HG02642 (cell line): ENCODE measurements at regions not wholly inside any gene's neighbourhood (a gene's known extent, or its start where the extent isn't known, plus 50 kb on each side); places are given as distances from the start of the nearest gene placed in this dataset.
"Not testable (repeated sequence)": the region's sequence is repeated elsewhere in the genome, so short reads cannot be mapped to it uniquely, and the experiment has no call there.

ENCODE experiments used
- ATAC-seq: cut with Tn5 transposase; IDR thresholded peaks from one replicate; pipeline ENCODE4 v1.9.1; 2021; ENCODE audit warnings: mild to moderate bottlenecking; ENCODE audit not compliant: unreplicated experiment, poor library complexity

DNA sequence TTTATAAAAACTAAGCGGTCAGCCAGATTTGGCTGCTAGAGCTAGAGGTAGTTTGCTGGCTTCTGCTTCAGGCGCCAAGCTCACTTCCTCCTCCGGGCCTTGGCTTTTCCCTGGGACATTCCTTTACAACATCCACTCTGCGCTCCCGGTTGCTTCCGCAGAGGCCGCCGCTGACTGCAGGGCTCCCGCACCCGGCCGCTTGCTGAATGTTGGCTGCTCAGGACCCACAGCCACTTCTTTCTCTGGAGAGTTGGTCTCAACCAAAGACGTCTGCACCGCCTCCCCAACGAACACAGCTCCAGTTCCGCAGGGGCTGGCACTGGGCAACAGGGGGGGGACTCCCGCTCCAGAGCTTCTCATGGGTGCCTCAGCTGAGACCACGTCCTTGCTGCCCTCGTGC is 282.8 kb downstream of the TFAP2C start:
- no peak for ATAC-seq

DNA sequence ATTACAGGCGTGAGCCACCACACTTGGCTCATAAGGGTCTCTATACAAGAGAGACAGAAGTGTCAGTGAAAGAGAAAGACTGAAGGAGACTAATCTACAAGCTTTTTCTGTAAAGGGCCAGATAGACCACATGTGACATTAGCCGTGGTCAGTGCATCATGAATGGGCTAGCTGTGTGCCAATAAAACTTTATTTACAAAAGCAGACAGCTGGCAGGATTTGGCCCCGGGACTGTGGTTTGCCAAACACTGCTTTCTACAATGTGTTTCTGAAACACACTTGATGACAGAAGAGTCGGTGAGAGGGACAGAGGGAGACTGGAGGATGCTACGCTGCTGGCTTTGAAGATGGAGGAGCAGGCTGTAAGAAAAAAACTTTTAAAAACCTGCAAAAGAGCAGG is 285.4 kb downstream of the TFAP2C start:
- no peak for ATAC-seq

DNA sequence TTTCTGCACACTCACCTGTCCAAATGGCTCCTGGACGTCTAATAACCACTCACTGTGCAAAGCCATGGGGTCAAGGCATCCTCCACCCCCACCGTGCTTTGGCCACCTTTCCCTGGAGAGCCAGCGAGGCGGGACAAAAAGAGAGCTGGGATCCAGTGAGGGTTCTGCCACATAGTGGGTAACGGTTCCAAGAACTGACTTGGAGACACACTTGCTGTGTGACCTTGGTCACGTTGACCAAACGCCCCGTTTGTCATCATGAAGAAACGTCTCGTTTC is 287.2 kb downstream of the TFAP2C start:
- ATAC-seq: no peak

DNA sequence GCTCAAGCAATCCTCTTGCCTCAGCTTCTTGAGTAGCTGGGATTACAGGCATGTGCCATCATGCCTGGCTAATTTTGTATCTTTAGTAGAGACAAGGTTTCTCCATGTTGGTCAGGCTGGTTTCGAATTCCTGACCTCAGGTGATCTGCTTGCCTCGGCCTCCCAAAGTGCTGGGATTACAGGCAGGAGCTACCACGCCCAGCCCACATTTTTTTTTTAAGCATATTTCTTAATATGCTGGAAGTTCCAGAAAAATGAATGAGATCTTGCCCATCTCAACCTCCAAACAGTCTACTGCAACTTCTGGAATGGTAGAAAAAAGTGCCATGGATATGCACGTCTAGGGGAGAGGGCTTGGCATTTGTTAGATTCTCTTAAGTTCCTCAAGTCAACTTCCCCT is 290.9 kb downstream of the TFAP2C start:
- not testable (repeated sequence) for ATAC-seq

DNA sequence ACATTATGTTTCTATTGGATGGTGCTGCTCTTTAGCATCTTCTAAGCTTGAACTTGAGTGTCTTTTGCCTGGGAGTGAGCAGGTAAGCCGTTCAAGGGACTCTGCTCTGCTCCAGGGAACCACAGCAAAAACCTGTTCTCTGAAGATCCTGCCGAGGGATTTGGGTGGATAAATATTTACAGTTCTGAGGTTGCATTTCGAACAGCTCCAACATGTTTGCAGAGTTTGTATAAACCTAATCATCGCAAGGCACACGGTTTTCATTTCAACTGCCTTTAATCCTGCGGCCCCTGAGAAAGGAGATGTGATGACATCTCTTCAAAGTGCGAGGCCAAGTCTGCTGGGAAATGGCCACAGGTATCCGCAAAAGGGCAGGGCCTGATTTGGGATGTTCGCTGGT is 293.4 kb downstream of the TFAP2C start:
- no peak for ATAC-seq

DNA sequence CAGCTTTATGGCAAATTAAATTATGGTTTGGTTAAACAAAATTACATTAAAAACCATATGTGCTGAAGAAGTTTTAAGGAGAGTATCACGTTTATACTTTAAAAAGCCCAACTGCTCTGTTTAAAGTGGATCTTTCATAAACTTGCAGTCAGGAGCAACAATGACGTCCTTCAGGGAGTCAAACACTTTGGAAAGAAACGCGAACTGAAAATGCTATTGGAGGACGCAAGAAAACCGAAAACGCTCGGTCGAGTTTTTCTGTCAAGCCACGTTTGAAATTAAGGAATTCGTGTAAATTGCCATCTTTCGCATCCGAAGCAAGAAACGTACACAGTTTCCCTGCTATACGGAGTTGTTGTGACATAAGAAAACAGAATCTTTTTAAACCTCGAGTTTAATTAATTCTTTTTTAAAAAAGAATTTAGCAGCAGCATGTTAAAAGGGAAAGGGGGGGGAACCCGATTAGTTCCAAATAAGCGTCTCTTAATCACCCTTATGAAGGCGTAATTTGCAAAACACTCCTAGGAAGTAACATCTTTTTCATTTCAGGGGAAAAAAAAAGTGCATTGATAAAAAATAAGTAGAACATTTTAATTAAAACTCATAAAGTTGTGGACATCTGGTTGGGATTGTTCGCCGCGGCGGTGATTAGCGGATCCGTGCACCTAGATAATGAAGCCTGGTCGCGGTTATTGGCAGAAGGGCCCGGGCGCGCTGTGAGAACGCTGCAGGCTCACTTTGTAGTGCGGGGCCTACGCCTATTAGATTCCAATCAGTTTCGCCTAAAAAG is 295.4 kb downstream of the TFAP2C start:
- ATAC-seq: no peak

DNA sequence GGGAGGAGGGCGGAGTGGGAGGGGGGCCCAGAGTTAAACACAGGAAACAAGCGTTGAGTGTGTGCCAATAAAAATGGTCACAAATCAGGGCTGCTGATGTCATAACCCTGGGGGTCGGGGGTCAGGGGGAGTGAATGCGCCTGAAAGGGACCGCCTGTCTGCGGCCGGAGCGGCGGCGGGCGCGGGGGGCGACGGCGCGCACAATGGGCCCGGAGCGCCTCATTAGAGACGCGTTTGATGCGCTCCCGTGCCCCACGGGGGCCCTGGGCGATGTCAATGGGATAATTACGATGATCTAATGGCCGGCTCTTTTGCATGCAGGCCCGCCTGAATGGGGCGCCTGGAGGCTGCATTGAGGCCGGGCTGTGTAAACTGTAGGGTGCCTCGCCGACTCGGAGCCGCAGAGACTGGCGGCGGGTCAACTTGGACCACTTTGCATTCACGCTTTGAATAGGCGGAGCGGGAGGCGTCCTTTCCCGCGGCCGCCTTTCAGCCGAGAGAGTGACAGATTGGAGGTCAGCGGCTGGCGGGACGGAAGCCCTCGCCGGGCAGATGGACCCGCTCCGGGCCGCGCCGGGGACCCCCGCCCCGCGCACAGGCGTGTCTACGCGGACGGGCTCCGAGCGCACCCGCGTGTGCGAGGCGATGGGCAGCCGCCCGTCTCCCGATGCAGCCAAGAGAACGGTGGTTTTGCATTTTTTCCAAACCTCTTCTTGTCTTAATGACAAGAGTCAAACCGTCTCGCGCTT is 296.1 kb downstream of the TFAP2C start:
- no peak for ATAC-seq

DNA sequence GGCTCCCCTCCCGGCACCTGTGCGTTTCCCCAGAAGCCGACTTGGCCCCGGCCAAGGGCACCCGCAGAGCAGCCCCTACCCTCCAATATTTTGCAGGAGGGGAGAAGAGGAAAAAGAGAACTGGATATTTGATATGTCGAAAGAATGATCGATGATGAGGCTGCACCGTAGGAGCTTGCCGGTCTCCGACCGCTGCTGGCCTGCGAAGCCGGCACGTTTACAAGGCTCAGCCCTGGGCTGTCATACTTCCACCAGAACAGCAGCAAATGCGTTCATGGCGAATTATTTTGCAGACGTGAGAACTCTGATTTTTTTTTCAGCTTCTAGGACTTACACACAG is 296.7 kb downstream of the TFAP2C start:
- no peak for ATAC-seq

DNA sequence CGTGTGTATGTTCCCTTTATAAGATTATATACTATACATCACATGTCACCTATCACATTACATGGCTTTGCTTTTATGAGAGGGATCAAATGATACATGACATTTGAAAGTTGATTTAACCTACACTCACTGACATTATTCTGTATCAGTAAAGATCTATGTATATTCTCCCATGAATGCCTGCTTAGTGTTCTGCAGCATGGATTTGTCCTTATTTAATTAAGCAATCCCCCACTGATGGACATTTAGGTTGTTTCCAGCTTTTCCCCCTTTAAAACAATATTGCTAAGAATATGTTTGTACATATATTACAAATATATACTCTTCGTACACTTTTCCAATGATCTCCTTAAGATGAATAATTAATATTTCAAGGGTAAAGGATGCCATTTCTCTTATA is 297.4 kb downstream of the TFAP2C start:
- ATAC-seq: no peak

DNA sequence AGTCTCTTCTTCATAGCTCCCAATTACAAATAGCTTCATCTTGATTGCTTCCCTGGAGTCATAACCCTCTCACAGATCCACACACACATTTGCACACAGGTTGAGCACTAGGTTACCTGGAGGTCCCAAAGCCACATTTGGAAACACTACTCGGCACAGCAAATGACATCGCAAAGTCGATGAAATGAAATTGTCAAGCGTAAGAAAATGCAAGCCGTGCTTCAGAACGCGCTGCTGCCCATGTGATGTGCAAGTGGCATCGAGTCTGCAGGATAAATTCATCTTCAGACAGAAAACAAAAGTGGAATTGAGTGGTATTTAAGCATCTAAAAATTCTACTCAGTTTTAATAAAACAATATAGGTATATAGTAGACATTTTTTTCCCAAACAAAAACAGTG is 298.0 kb downstream of the TFAP2C start:
- no peak for ATAC-seq

DNA sequence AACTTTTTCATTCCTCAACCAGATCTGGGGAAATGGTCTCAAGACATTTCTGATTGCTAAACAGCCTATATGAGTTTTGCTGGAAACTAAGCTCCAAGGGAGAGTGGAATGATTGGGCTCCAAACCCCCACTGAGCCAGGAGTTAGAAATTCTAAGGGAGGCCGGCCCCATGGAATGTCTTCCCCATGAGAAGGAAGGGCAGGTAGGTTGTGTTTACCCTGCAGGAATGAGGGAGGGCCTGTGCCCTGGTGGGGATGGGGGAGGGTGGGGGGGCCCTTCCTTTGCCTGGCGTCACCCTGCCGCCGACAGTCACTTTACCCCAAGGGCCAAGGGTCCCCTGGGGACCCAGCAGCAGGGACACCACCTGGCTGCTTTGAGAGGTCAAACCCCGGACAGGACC is 298.9 kb downstream of the TFAP2C start:
- ATAC-seq: no peak

DNA sequence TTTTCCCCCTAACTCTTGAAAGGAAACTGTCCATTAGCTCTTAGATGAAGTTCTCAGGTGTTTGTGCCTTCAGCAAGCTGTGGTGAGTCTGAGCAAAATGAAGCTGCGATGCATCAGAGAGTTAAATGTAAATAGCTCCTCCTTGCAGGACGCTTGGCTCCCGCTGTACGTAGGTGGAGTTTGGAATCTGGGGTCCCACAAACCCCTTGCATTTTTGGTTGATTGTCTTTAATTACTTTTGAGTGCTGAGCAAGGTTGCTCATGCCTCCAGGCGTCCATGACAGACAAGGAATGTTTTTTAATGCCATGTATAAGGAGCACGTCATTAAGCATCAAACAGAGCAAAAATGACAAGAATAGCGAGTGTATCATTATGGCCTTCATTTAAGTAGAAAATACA is 300.5 kb downstream of the TFAP2C start:
- no peak for ATAC-seq

DNA sequence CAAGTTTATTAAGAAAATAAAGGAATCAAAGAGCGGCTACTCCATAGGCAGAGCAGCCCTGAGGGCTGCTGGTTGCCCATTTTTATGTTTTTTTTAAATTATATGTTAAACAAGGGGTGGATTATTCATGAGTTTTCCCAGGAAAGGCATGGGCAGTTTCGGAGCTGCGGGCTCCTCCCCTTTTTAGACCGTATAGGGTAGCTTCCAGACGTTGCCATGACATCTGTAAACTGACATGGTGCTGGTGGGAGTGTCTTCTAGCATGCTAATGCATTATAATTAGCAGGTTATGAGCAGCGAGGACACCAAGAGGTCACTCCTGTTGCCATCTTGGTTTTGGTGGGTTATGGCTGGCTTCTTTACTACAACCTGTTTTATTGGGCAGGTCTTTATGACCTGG is 301.8 kb downstream of the TFAP2C start:
- no peak for ATAC-seq

DNA sequence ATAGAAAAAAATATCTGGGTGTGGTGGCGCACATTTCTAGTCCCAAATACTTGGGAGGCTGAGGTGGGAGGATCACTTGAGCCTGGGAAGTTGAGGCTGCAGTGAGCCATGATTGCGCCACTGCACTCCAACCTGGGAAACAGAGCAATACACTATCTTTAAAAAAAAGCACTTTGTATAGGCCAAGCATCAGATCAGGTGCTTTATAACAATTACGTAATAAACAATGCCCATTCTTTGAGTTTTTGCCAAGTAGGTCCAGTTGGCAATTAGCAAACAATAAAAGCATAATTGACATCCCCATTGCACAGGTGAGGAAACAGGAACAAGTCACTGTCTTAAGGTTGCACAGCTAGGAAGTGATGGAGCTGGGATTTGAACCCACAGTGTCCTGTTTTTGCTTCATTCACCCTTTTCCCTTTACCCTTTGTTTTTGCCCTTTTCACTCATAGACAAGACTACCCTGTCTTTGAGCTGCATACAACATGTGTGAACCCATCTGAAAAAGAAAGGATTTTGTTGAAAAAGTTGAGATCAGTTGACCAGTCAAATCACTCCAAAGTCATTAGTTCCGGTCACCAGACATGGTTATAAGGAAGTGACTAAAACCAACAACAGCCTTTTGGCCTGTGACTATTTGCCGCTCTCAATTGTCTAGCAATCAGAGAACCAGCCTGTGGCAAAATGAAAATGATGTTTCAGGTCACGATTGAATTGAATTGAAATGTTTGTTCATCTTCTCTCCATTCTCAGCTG is 303.6 kb downstream of the TFAP2C start:
- no peak for ATAC-seq

DNA sequence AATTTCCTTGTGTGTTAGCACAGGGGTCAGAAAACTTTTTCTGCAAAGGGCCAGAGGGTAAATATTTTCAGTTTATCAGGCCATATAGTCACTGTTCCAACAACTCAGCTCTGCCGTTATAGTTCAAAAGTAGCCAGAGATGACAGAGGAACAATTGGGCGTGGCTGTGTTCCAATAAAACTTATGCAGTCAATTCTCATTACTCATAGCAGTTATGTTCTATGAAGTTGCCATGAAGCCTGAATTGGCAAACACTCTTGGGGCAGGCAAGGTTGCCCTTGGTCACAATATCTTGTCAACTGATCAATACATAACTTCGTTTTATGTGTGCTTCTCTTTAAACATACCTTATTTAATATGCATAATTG is 304.2 kb downstream of the TFAP2C start:
- no peak for ATAC-seq

DNA sequence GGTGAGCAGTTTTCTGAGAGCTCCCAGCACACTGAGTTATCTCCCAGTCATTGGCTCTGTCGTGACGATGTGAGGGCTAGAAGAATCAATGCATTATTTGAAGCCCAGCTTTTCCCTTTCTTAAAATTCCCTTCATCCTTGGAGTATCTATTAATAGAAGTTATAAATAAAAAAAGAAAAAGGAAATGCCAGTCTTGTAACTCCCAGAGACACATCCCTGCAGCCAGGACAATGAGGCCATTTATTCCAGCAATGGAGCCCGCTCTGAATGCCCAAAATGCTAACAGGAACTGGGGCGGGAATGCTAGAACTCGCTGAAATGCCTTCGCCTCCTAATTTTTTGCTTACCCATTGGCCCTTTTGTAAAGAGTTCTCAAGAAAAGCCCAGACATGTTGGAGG is 305.8 kb downstream of the TFAP2C start:
- ATAC-seq: no peak

DNA sequence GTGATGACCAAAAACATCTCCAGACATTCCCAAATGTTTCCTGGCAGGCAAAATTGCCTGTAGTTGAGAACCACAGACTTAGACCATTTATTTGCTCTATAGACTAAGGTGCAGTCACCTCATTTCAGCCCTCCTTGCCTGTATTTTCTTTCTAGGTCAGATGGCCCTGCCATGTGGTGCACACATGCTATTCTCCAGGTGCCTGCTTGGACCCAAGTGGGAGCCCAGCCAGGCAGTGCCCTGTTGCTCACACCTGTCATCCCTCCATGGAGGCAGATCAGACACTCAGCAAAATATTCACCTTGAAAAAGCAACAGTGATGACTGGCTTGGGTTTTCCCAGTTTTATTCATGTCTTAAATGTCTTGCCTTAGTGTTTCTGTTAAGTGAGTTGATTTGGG is 311.4 kb downstream of the TFAP2C start:
- ATAC-seq: no peak

DNA sequence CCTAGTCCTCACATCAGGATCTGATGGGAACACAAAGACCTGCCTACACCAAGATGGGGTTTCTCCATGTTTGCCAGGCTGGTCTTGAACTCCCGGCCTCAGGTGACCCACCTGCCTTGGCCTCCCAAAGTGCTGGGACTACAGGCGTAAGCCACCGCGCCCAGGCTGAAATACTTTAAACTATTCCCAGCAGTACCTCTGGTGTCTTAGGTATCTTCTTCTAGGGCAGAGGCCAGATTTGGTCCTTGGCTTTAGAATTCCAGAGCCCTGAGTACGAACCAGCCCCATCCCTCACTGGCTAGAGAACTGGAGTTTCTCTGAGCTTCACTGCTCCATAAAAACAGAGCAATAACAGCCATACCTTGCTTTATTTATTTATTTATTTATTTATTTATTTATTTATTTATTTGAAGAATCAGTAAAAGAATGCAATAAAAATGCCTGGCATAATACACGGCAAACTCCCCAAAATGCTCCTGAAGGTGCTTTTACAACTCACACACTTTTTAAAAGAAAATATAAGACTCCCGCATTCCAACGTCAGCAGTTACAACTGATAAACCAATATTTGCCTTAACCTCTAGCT is 312.1 kb downstream of the TFAP2C start:
- no peak for ATAC-seq

DNA sequence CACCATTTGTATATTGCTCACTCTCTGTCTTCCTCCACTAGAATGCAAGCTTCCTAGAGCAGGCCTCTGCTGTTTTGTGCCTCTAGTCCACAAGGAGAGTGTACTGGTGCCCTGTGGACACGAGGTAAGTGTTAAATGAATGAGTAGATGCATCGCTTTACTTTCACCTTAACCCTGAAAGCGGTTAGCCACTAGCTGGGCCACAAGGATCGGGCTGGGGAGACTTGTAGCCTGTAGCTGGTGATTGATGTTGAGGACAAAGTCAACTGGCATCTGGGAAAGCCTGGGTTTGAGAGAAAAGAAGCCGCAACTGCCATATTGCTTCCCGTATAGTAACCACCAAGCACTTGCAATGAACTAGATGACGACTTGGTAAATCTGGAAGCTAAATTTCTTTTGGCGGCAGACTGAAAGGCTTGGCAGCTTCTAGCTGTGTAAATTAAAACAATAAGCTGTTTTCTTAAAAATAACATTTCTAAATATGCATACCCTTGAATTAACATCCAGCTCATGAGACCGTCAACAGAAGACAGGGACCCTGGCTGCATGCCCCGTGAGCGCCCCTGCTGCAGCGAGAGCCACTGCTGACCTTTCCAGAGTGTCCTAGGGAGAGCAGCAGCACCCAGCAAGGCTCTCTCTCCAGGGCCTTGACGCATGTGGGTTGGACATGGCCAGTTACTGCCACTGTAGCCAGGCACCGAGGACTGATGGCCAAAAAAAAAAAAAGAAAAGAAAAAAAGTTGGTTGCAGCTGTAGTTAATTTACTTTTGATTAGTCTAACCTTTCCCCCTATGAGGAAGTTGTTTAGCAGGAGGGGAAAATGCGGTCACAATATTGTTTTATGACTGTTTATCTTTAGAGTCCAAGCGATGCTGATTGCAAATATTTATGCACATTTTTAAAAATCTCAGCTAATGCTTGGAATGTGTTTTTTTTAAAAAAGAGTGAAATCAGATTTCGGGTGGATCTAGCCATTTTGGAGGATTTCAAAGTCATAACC is 315.1 kb downstream of the TFAP2C start:
- no peak for ATAC-seq

DNA sequence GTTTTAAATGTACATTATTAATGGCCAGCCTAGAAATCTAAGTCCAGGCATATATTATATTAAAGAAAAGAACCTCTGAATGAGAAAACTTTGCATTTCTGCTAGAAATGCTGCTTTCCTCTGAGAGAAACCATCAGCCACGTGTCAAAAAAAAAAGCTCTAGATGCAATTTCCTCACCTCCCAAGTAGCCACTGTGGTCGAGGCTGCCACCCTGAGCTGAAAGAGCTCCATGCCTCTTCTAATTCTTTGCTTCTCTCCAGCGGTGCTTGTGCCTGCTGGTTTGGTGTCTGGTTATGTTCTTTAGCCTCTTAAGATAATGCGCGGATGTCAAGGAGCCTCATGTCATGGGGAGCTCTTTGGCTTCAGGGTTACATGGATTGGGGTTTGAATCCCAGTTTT is 316.0 kb downstream of the TFAP2C start:
- no peak for ATAC-seq
